Natural killer cell treated with Interleukin-12 subunit alpha and Interleukin-12 subunit beta and Interleukin-15 and Interleukin-18, amount 100 ng/mL, for 72 hours (primary cell): ENCODE measurements at regions not wholly inside any gene's neighbourhood (a gene's known extent, or its start where the extent isn't known, plus 50 kb on each side); places are given as distances from the start of the nearest gene placed in this dataset.
"Not testable (repeated sequence)": the region's sequence is repeated elsewhere in the genome, so short reads cannot be mapped to it uniquely, and the experiment has no call there.

Experiments used
- ATAC-seq, 2 donors: fragments of 150-1000 bp; cut with Tn5 transposase in 1 of 2; sonication (Bioruptor Pico), chemical (Tn5 transposase) in 1 of 2; 2 replicates each; pipeline ENCODE4 v1.10.0; 2021
- DNase-seq: peaks from one replicate; pipeline ENCODE4 v3.0.0; 2022; ENCODE audit warnings: low spot score
- H3K27ac Mint-ChIP-seq, 2 donors: 1 replicate in 1 of 2; 2 replicates in 1 of 2; pipeline ENCODE4 v1.8.0; 2022; ENCODE audit warnings: mixed read lengths in 2 of 2, mild to moderate bottlenecking in 1 of 2, moderate library complexity in 1 of 2
- H3K27me3 Mint-ChIP-seq, 2 donors: 1 replicate in 1 of 2; 2 replicates in 1 of 2; pipeline ENCODE4 v1.8.0; 2022; ENCODE audit warnings: mixed read lengths in 2 of 2
- H3K36me3 Mint-ChIP-seq: one replicate; pipeline ENCODE4 v1.8.0; 2022; ENCODE audit warnings: mixed read lengths
- H3K4me1 Mint-ChIP-seq, 2 donors: 1 replicate in 1 of 2; 2 replicates in 1 of 2; pipeline ENCODE4 v1.8.0; 2022; ENCODE audit warnings: low read depth in 2 of 2, mixed read lengths in 2 of 2, mild to moderate bottlenecking in 1 of 2
- H3K4me3 Mint-ChIP-seq: one replicate; pipeline ENCODE4 v1.8.0; 2022; ENCODE audit warnings: mixed read lengths
- H3K9me3 Mint-ChIP-seq: 2 replicates; pipeline ENCODE4 v1.8.0; 2022; ENCODE audit warnings: mixed read lengths

DNA sequence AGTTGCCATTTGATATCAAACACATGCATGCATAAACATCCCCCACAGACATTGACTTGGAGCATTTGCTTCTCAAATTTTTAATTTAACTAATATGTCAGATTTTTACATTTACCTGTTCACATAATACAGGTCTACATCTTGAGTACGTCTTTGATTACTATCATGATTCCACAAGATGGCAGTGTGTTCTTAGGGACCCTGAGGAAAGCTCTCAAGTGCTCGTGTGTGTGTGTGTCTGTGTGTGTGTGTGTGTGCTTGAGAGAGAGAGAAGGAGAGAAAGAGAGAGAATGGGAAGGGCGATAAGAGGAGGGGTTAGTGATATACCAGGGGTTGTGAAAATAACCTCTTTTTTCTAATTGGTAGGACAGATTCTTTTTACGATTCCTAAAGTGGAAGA lies 167.1 kb upstream of the OR4E1 start:
- H3K27ac Mint-ChIP-seq, result no peak overlapping the region
- ATAC-seq (no peak), DNase-seq (no peak)
- no peak overlapping the region for H3K4me3 Mint-ChIP-seq
- peaks cover 24 to 37% of the 10 kb centered on the region in 2 donors for H3K27me3 Mint-ChIP-seq
- H3K9me3 Mint-ChIP-seq, result no peaks in the 10 kb centered on the region
- H3K36me3 Mint-ChIP-seq, result no peaks in the 10 kb centered on the region
- no peaks in the 10 kb centered on the region for H3K4me1 Mint-ChIP-seq

DNA sequence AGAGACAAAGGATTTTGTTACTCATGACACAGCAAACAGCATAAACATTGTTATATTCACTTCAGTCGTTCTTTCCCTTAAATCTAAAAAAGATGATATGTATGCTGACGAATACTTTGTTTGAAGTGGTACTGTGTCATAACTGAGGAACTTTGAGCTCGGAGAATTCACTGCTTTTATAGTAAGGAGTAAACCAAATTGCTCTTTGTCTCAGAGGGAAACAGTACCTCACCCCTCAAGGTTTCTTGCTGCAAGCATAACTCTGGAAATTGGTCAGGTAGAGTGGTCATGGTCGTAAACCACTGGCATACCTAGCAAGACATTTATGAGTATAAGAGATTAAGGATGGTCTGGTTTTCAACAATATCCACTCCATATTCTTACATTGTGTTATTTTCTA lies 160.2 kb upstream of the OR4E1 start:
- Mint-ChIP-seq H3K27ac (no peak overlapping the region), H3K4me1 (no peaks in the 10 kb centered on the region), H3K4me3 (no peak overlapping the region), H3K27me3 (peaks cover 25 to 35% of the 10 kb centered on the region in 2 donors), H3K36me3 (no peaks in the 10 kb centered on the region), H3K9me3 (no peaks in the 10 kb centered on the region)
- DNase-seq (no peak), ATAC-seq (no peak)

DNA sequence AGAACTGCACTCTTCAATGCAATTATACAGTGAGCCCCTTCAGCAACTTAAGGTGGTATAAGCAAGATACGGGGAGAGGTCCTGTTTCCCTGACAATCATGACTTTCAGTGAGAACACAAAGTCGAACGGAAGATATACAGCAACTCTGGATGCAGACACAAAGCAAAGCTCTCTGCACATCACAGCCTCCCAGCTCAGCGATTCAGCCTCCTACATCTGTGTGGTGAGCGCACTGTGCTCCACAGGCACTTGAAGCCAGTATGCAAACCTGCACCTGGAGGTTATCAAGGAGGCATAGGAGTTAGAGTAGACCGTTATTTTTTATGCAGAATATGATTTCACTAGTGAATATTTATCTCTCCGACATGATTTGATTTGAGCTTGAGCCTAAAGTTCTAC lies 152.2 kb upstream of the OR4E1 start:
- Mint-ChIP-seq H3K4me1 (peaks cover 0 to 6% of the 10 kb centered on the region in 2 donors), H3K4me3 (no peak overlapping the region), H3K9me3 (no peaks in the 10 kb centered on the region), H3K27ac (no peak overlapping the region), H3K36me3 (no peaks in the 10 kb centered on the region), H3K27me3 (peaks cover 29 to 54% of the 10 kb centered on the region in 2 donors)
- no peak for DNase-seq
- no peak for ATAC-seq

DNA sequence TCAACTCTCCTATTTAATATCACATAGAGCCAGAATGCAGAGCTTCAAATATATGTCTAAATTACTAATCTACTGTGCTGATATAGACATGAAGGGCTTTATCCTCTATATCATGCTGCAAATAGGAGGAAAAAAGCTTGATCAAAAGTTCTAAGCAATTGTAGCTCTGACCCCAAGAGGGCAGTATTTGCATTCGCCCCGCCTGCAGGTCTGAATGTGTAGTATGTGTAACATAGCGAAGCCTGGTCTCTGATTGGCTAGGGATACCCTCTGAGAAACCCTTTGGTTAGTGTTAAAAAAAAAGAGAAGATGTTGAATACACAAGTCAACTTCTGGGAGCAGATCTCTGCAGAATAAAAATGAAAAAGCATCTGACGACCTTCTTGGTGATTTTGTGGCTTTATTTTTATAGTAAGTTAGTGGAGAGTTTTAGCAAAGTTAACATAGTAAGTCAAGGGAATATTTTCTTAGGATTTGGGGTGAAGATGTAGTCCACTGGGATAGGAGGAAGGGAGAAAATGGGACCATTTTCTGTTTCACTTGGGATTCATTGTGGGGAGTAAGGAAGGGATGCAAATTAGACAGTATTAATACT lies 151.6 kb upstream of the OR4E1 start:
- H3K9me3 Mint-ChIP-seq, result no peaks in the 10 kb centered on the region
- peaks cover 34 to 60% of the 10 kb centered on the region in 2 donors for H3K27me3 Mint-ChIP-seq
- peaks cover 0 to 6% of the 10 kb centered on the region in 2 donors for H3K4me1 Mint-ChIP-seq
- no peak overlapping the region for H3K27ac Mint-ChIP-seq
- H3K4me3 Mint-ChIP-seq, result no peak overlapping the region
- H3K36me3 Mint-ChIP-seq, result no peaks in the 10 kb centered on the region
- DNase-seq, result no peak
- ATAC-seq, result peak in 1 of 2 donors; percentile 56

DNA sequence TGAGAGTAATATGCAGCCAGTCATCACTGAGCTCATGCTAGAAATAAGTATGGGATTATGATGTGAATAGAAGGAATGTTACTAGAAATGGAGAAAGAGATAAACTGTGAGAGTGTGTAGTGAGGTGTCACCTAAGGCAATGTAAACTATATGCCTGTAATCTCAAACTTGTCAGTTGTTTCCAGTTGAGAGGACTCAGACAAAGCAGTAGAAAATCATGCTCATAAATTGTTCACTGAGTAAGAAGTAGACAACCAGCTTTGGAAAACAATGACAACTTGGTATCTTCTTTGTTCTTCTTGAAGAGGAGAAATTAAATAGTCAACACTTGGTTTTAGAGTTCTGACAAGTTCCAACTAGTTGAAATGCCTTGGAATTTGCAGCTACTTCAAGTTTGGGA lies 148.5 kb upstream of the OR4E1 start:
- Mint-ChIP-seq H3K36me3 (peaks cover 2% of the 10 kb centered on the region), H3K27me3 (peaks cover 26 to 51% of the 10 kb centered on the region in 2 donors), H3K27ac (no peak overlapping the region), H3K9me3 (peaks cover 1% of the 10 kb centered on the region), H3K4me3 (no peak overlapping the region), H3K4me1 (peaks cover 0 to 6% of the 10 kb centered on the region in 2 donors)
- ATAC-seq, result no peak
- no peak for DNase-seq

DNA sequence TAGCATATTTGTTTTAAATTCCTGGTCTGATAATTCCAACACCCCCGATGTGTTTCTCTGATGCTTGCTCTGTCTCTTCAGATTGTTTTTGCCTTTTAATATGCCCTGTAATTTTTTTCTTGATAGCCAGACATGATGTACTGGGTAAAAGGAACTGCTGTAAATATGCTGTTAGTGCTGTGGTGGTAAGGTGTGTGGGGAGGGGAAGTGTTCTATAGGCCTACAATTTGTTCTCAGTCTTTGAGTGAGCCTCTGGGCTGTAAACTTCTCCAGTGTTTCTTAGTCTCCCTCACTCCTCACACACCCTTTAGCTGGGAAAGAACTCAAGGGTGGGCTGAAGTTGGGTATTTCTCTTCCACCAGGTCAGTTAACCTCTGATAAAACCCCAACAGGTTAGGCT lies 147.0 kb upstream of the OR4E1 start:
- peaks cover 0 to 6% of the 10 kb centered on the region in 2 donors for H3K4me1 Mint-ChIP-seq

DNA sequence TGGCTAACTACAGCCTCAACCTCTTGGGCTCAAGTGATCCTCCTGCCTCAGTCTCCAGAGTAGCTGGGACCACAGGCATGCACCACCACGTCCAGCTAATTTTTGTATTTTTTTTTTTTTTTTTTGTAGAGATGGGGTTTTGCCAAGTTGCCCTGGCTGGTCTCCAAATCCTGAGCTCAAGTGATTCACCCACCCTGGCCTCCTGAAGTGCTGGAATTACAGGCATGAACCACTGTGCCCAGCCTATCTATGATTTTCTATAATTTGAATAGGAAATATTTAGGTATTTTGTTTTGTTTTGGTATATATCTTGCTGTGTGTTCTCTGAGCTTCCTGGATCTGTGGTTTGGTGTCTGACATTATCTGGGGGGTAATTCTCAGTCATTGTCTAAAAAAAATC lies 146.3 kb upstream of the OR4E1 start:
- peaks cover 23 to 31% of the 10 kb centered on the region in 2 donors for H3K27me3 Mint-ChIP-seq
- H3K4me3 Mint-ChIP-seq, H3K27ac Mint-ChIP-seq, H3K36me3 Mint-ChIP-seq, ATAC-seq, DNase-seq, H3K9me3 Mint-ChIP-seq, H3K4me1 Mint-ChIP-seq: not testable (repeated sequence)

More for the DNA sequence above, 147.0 kb upstream of the OR4E1 start:
- Mint-ChIP-seq H3K27ac (no peak overlapping the region), H3K36me3 (peaks cover 7% of the 10 kb centered on the region), H3K27me3 (peaks cover 27 to 38% of the 10 kb centered on the region in 2 donors), H3K4me3 (no peak overlapping the region), H3K9me3 (peaks cover 8% of the 10 kb centered on the region)
- ATAC-seq, result no peak
- no peak for DNase-seq

DNA sequence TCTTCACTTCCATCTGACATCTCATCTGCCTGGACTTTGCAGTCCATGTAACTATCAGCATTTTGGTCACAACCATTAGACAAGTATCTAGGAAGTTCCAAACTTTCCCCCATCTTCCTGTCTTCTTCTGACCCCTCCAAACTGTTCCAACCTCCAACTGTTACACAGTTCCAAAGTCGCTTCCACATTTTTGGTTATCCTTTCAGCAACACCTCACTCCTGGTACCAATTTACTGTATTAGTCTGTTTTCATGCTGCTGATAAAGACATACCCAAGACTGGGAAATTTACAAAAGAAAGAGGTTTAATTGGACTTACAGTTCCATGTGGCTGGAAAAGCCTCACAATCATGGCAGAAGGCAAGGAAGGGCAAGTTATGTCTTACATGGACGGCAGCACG lies 143.4 kb upstream of the OR4E1 start:
- H3K27ac Mint-ChIP-seq, DNase-seq, H3K4me3 Mint-ChIP-seq, ATAC-seq, H3K36me3 Mint-ChIP-seq, H3K4me1 Mint-ChIP-seq: not testable (repeated sequence)
- peaks cover 31 to 39% of the 10 kb centered on the region in 2 donors for H3K27me3 Mint-ChIP-seq
- peaks cover 13% of the 10 kb centered on the region for H3K9me3 Mint-ChIP-seq

DNA sequence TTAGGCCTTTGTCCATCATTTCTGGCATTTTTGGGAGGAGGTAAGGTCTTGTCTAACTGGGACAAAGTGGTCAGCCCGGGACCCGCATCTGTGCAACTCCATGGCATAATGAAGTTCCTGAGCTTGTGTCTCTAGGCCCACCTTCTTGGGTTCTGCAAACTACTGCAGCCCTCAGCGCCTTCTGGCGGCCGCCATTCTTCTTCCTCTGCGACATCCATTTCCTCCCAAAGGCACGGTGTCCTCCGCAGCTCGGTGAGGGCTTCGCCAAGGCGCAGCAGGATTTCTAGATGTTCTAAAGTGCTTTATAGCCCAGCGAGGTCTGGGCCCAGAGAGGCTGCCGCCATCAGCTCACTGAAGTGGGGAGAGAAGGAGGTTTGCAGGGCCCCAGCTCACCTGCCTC lies 134.4 kb upstream of the OR4E1 start:
- no peak overlapping the region for H3K4me3 Mint-ChIP-seq
- peaks cover 26 to 39% of the 10 kb centered on the region in 2 donors for H3K27me3 Mint-ChIP-seq
- ATAC-seq (no peak), DNase-seq (no peak)
- H3K9me3 Mint-ChIP-seq, result no peaks in the 10 kb centered on the region
- H3K36me3 Mint-ChIP-seq, result peaks cover 4% of the 10 kb centered on the region
- no peaks in the 10 kb centered on the region for H3K4me1 Mint-ChIP-seq
- H3K27ac Mint-ChIP-seq, result no peak overlapping the region

DNA sequence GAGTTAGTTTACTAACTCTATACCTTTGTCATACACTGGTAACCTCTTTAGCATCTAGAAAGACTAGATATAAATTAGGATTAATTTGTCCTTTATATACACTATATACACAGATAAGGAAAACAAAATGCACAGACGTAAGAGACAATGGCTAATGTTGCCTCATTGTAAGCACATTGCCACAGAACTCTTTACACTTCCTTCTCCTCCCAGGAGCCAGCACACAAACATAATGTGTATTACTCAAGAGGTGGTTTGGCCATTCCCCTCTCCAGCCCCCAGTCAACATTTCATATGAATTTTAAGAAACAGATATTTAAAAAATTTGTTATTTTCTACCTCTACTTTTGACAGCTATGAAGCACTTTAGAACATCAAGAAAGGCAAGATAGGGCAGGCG lies 131.4 kb upstream of the OR4E1 start:
- H3K27ac Mint-ChIP-seq, result no peak overlapping the region
- DNase-seq (no peak), ATAC-seq (no peak)
- peaks cover 23 to 30% of the 10 kb centered on the region in 2 donors for H3K27me3 Mint-ChIP-seq
- H3K36me3 Mint-ChIP-seq, result peaks cover 4% of the 10 kb centered on the region
- no peak overlapping the region for H3K4me3 Mint-ChIP-seq
- no peaks in the 10 kb centered on the region for H3K9me3 Mint-ChIP-seq
- H3K4me1 Mint-ChIP-seq, result no peaks in the 10 kb centered on the region

DNA sequence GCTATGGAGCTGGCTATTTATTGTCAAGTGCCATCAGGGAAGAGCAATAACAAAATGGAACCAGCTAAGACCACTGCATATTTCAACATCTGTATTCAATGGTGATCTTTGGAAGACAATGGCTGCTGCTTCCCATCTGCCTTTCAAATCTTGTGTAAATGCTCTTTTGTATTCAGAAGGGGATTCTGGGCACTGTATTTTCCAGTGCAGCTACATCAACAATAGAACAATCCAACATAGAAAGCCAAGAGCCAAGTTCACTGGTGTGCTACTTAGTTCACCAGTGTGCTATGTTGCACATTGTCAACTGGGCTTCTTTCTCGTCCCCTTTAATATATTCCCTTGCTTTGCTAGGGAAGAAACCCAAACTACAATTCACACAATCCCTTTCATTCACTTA lies 128.8 kb upstream of the OR4E1 start:
- no peak for DNase-seq
- Mint-ChIP-seq H3K9me3 (no peaks in the 10 kb centered on the region), H3K4me1 (no peaks in the 10 kb centered on the region), H3K27ac (no peak overlapping the region), H3K4me3 (no peak overlapping the region), H3K36me3 (peaks cover 4% of the 10 kb centered on the region), H3K27me3 (peaks cover 14 to 33% of the 10 kb centered on the region in 2 donors)
- ATAC-seq, result no peak

DNA sequence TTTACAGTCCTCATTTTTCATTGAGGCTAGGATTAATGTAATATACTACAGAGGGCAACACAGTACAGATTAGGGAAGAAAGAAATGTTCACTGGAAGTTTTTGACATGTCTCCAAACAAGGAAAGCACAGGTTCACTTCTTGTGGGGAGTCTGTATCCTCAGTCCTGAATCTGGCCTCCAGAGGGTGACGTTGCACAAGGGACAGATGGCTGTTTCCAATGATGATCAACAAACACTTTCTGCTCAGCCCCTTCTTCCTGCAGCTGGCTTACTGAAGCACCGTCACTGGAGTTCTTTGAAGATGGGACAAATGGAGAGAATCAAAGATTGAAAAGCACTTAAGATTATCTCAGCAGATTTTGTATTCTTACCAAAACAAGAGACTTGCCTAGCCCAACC lies 123.3 kb upstream of the OR4E1 start:
- peaks cover 14 to 32% of the 10 kb centered on the region in 2 donors for H3K27me3 Mint-ChIP-seq
- no peak overlapping the region for H3K27ac Mint-ChIP-seq
- H3K36me3 Mint-ChIP-seq, result no peaks in the 10 kb centered on the region

DNA sequence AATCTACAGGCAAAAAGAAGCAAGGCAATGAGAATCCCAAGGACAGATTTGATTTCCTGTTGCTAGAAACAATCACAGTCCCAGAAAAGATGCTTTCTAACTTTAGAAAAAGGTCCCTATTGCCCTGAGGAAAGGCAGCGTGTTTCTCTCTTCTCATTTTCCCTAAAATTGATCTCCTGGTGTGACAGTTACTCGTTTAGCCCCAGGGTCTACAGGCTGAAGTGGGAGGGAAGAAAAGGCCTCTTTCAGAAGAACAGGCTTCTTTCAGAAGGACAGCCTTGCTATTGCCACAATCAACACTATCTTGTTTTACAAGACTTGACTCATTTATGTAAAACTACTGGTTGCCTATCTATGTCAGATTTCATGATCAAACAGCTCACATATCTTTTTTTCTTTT lies 121.8 kb upstream of the OR4E1 start:
- no peak overlapping the region for H3K27ac Mint-ChIP-seq
- H3K9me3 Mint-ChIP-seq, result no peaks in the 10 kb centered on the region
- no peaks in the 10 kb centered on the region for H3K4me1 Mint-ChIP-seq
- H3K4me3 Mint-ChIP-seq, result no peak overlapping the region
- H3K27me3 Mint-ChIP-seq, result peaks cover 27 to 36% of the 10 kb centered on the region in 2 donors
- ATAC-seq, result no peak
- no peaks in the 10 kb centered on the region for H3K36me3 Mint-ChIP-seq
- DNase-seq, result no peak

More for the DNA sequence above, 123.3 kb upstream of the OR4E1 start:
- ATAC-seq (no peak), DNase-seq (no peak)
- Mint-ChIP-seq H3K4me1 (no peaks in the 10 kb centered on the region), H3K9me3 (no peaks in the 10 kb centered on the region), H3K4me3 (no peak overlapping the region)

DNA sequence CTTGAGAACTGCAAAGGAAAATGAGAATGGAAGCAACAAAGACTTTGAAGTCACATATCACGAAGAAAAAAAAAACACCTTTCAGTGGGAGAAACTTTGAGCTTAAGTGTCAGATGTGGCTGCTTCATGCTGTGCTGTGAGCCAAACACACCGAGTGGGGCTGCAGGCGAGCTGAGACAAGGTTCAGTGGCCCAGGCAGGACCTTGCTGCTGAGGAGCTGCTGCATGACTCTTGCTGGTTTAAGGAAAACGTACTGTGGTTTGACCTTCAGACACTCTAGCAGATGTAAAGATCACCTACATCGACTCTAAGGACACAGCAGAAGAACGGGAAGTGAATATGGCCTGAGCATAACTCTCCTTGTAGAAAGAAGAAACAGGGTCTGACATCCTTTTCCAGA lies 118.1 kb upstream of the OR4E1 start:
- Mint-ChIP-seq H3K36me3 (no peaks in the 10 kb centered on the region), H3K4me1 (no peaks in the 10 kb centered on the region), H3K9me3 (no peaks in the 10 kb centered on the region), H3K27ac (no peak overlapping the region), H3K4me3 (no peak overlapping the region), H3K27me3 (peaks cover 37 to 39% of the 10 kb centered on the region in 2 donors)
- ATAC-seq (peak in 1 of 2 donors; percentile 11), DNase-seq (no peak)

DNA sequence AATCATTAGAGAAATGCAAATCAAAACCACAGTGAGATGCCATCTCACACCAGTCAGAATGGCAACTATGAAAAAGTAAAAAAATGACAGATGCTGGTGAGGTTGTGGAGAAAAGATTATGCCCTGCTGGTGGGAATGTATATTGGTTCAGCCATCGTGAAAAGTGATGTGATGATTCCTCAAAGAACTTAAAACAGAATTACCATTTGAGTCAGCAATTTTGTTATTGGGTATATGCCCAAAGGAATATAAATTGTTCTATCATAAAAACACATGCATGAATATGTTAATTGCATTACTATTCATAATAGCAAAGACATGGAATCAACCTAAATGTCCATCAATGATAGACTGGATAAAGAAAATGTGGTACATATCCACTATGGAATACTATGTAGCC lies 115.1 kb upstream of the OR4E1 start:
- not testable (repeated sequence) for H3K36me3 Mint-ChIP-seq, H3K4me3 Mint-ChIP-seq, ATAC-seq, H3K4me1 Mint-ChIP-seq, H3K27ac Mint-ChIP-seq, DNase-seq, H3K9me3 Mint-ChIP-seq
- peaks cover 34 to 35% of the 10 kb centered on the region in 2 donors for H3K27me3 Mint-ChIP-seq
